GM23248 (cell line): ENCODE measurements at regions not wholly inside any gene's neighbourhood (a gene's known extent, or its start where the extent isn't known, plus 50 kb on each side); places are given as distances from the start of the nearest gene placed in this dataset.

ENCODE experiments used
- DNase-seq: peaks from one replicate; pipeline ENCODE4 v3.0.0-alpha.2; 2015
- H2AFZ ChIP-seq: fragments of 200-600 bp; sonication (generic); 2 replicates; pipeline ENCODE4 v1.6.1; 2016; ENCODE audit warnings: antibody characterized with exemption
- H3F3A ChIP-seq: fragments of 200-600 bp; sonication (generic); 2 replicates; pipeline ENCODE4 v1.6.1; 2016; ENCODE audit warnings: mild to moderate bottlenecking, antibody characterized with exemption, mixed run types; ENCODE audit not compliant: insufficient read depth
- H3K27ac ChIP-seq: fragments of 200-600 bp; sonication (generic); 2 replicates; pipeline ENCODE4 v1.5.1; 2016; ENCODE audit warnings: mild to moderate bottlenecking
- H3K27me3 ChIP-seq: fragments of 200-600 bp; sonication (generic); replicated peaks from 2 replicates; pipeline ENCODE4 v1.6.1; 2016; ENCODE audit warnings: mild to moderate bottlenecking; ENCODE audit not compliant: insufficient read depth
- H3K36me3 ChIP-seq: fragments of 200-600 bp; sonication (generic); 2 replicates; pipeline ENCODE4 v1.6.1; 2016; ENCODE audit warnings: low read depth, mild to moderate bottlenecking
- H3K4me1 ChIP-seq: fragments of 200-600 bp; sonication (generic); 2 replicates; pipeline ENCODE4 v1.6.1; 2016; ENCODE audit warnings: mild to moderate bottlenecking; ENCODE audit not compliant: insufficient read depth
- H3K4me2 ChIP-seq: fragments of 200-600 bp; sonication (generic); one replicate; pipeline ENCODE4 v1.6.1; 2016; ENCODE audit warnings: mild to moderate bottlenecking; ENCODE audit not compliant: unreplicated experiment
- H3K4me3 ChIP-seq: fragments of 200-600 bp; sonication (generic); 2 replicates; pipeline ENCODE4 v1.5.1; 2016; ENCODE audit warnings: mild to moderate bottlenecking
- H3K79me2 ChIP-seq: fragments of 200-600 bp; sonication (generic); 2 replicates; pipeline ENCODE4 v1.6.1; 2016; ENCODE audit warnings: mild to moderate bottlenecking; ENCODE audit not compliant: insufficient read depth
- H3K9ac ChIP-seq: fragments of 200-600 bp; sonication (generic); 2 replicates; pipeline ENCODE4 v1.6.1; 2016; ENCODE audit warnings: mild to moderate bottlenecking
- H3K9me2 ChIP-seq: fragments of 200-600 bp; sonication (generic); 2 replicates; pipeline ENCODE4 v1.6.1; 2016; ENCODE audit warnings: mixed run types, mild to moderate bottlenecking, moderate library complexity; ENCODE audit not compliant: insufficient read depth
- H3K9me3 ChIP-seq: fragments of 200-600 bp; sonication (generic); one replicate; pipeline ENCODE4 v1.6.1; 2017; ENCODE audit warnings: low read depth
- H4K20me1 ChIP-seq: fragments of 200-600 bp; sonication (generic); 2 replicates; pipeline ENCODE4 v1.6.0; 2016; ENCODE audit not compliant: insufficient read depth
- EZH2 ChIP-seq: fragments of 200-600 bp; sonication (generic); IDR thresholded peaks from 2 replicates; pipeline ENCODE4 v1.6.1; 2018; ENCODE audit warnings: antibody characterized with exemption, mild to moderate bottlenecking; ENCODE audit not compliant: insufficient read depth, poor library complexity, severe bottlenecking
- EZH2phosphoT487 ChIP-seq: fragments of 200-600 bp; sonication (generic); IDR thresholded peaks from 2 replicates; pipeline ENCODE4 v1.6.1; 2018; ENCODE audit warnings: antibody characterized with exemption, moderate library complexity, mild to moderate bottlenecking, low read depth; ENCODE audit not compliant: insufficient read depth
- WGBS, 2 experiments: methylation state at CpG; one replicate each; pipeline ENCODE4 v1.1.6; 2015 to 2017; ENCODE audit warnings: low lambda C conversion rate in 2 of 2, low coverage in 1 of 2; ENCODE audit errors: missing lambda C conversion rate in 2 of 2; 5-methylcytosine and 5-hydroxymethylcytosine counted together
- in situ Hi-C: fragments of 300-500 bp; cut with MboI; formaldehyde crosslinking; loops from 2 replicates; pipeline ENCODE4 v1.15.0; 2020

DNA sequence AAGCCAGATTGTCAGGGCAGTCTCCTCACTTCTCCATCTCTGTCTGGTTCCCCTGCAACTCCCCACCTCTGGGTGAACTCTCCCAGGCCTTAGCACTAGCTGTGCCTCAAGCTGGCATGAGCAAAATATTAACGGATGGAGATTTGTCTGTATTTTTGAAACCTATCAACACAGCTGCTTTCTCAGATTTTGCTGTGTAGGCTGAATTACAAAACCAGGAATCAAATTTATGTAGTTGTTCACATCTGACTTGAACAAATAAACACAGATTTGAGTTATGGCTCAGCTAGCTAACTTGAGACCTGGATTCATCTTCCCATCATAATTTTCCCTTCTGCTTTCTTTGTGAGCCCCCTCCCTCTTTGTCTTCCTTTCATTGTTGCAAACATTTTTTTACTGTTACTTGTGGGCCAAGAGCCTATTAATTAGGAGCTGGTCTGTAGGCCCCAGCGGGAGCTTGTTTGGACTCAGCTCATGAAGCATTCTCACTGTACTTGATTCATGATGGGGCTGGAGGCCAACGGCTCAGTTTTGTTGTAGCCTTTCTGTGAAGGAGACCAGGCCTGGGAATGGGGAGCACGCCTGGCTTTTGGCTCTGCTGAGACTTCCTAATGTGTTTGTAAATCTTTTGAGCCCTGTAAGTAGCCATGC, 164.1 kb upstream of the GATA6 start:
- no peak overlapping the region for H3K4me3 ChIP-seq
- no peak overlapping the region for H2AFZ ChIP-seq
- in situ Hi-C loops: no loop called here
- H3K27me3 ChIP-seq: no peaks in the 10 kb centered on the region
- H3K27ac ChIP-seq: no peak overlapping the region
- TF ChIP-seq EZH2phosphoT487 (no peak), EZH2 (no peak)
- H3K9me2 ChIP-seq: no peaks in the 10 kb centered on the region
- H3K36me3 ChIP-seq: no peaks in the 10 kb centered on the region
- H3K9ac ChIP-seq: no peak overlapping the region
- H3K4me1 ChIP-seq: no peaks in the 10 kb centered on the region
- no peaks in the 10 kb centered on the region for H3K79me2 ChIP-seq
- no peaks in the 10 kb centered on the region for H3F3A ChIP-seq
- no peak for DNase-seq
- 21 to 28% methylated on average over 4 of the region's 4 CpGs for WGBS, 2 experiments
- no peak overlapping the region for H3K4me2 ChIP-seq
- no peaks in the 10 kb centered on the region for H3K9me3 ChIP-seq
- no peaks in the 10 kb centered on the region for H4K20me1 ChIP-seq

DNA sequence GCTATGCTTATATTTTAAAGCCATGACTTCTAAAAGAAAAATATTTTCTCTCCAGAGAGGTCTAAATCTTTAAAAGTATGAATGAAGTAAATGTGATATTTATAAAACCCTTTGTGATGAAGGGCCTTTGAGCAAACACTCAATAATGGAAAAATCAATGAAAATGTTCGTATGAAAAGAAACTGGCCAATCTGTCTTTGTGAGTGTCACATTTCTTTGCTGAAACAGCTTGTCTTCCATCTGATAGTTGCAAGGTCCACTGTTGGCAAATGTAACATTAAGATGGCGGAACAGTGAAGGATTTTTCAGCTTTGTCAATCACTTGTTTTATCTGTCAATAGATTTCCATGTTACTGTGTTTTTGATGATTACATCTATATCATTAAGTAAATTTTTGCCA, 162.9 kb upstream of the GATA6 start:
- Histone ChIP-seq H3K27ac (no peak overlapping the region), H4K20me1 (no peaks in the 10 kb centered on the region), H3K9me3 (no peaks in the 10 kb centered on the region), H3F3A (no peaks in the 10 kb centered on the region), H3K4me3 (no peak overlapping the region), H3K9me2 (no peaks in the 10 kb centered on the region), H3K4me2 (no peak overlapping the region), H3K36me3 (no peaks in the 10 kb centered on the region), H3K27me3 (no peaks in the 10 kb centered on the region), H3K4me1 (no peaks in the 10 kb centered on the region), H3K79me2 (no peaks in the 10 kb centered on the region), H3K9ac (no peak overlapping the region), H2AFZ (no peak overlapping the region)
- TF ChIP-seq EZH2 (no peak), EZH2phosphoT487 (no peak)
- WGBS, 2 experiments: 65 to 83% methylated on average over 2 of the region's 2 CpGs
- no peak for DNase-seq
- in situ Hi-C loops: no loop called here

DNA sequence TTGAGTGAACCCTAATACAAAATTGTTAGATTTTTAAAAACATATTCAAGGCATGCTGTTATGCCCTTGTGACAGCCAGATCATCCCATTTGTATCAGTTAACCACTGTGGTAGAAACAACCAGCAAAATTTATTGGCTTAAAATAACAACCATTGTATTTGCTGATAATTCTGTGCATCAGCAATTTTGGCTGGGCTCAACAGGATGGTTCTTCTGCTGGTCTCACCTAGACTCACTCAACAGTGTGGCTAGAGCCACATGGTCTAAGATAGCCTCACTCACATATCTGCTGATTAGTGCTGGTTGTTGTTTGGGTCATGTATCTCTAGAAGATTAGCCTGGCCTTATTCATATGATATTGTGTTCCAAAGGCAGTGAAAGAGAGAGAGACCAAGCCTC, 160.1 kb upstream of the GATA6 start:
- Histone ChIP-seq H3K4me3 (no peak overlapping the region), H3K4me2 (no peak overlapping the region)
- in situ Hi-C loops: no loop called here

DNA sequence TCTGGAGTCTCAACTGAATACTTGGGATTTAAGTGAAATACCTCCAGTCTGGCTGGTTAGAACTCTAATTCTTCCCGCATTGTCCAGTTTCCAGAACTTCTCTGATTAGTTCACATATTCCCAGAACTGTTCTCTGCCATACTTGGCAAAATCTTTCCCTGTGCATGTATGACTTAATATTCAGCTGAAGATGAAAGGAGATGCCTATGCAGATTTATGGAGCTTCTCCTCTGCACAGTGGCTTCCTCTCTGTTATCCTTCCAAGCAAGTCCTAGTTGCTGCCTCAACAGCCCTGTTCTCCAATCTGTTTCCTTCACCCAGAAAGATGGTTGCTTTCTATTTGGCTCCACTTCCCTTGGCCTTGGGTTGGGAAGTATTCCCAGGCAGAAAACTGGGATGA, 155.4 kb upstream of the GATA6 start:
- Histone ChIP-seq H3K36me3 (no peaks in the 10 kb centered on the region), H3K4me1 (no peaks in the 10 kb centered on the region), H3K9me2 (no peaks in the 10 kb centered on the region), H3K9me3 (no peaks in the 10 kb centered on the region), H3K79me2 (no peaks in the 10 kb centered on the region), H3K9ac (no peak overlapping the region), H4K20me1 (no peaks in the 10 kb centered on the region), H3K4me2 (no peak overlapping the region), H3K27ac (no peak overlapping the region), H3F3A (no peaks in the 10 kb centered on the region), H3K27me3 (no peaks in the 10 kb centered on the region; the same call in 1 of the 2 replicates), H2AFZ (no peak overlapping the region), H3K4me3 (no peak overlapping the region)
- in situ Hi-C loops: no loop called here
- WGBS, 2 experiments: 32 to 48% methylated on average over 1 of the region's 1 CpG
- DNase-seq: no peak
- TF ChIP-seq EZH2 (no peak), EZH2phosphoT487 (no peak)

More for the DNA sequence above, 160.1 kb upstream of the GATA6 start:
- H3K9me2 ChIP-seq: no peaks in the 10 kb centered on the region
- TF ChIP-seq EZH2phosphoT487 (no peak), EZH2 (no peak)
- no peak overlapping the region for H2AFZ ChIP-seq
- H3K27ac ChIP-seq: no peak overlapping the region
- no peaks in the 10 kb centered on the region; the same call in 1 of the 2 replicates for H3K27me3 ChIP-seq
- H3K4me1 ChIP-seq: no peaks in the 10 kb centered on the region
- H3K79me2 ChIP-seq: no peaks in the 10 kb centered on the region
- no peaks in the 10 kb centered on the region for H4K20me1 ChIP-seq
- H3K36me3 ChIP-seq: no peaks in the 10 kb centered on the region
- DNase-seq: no peak
- no peak overlapping the region for H3K9ac ChIP-seq
- no peaks in the 10 kb centered on the region for H3K9me3 ChIP-seq
- no peaks in the 10 kb centered on the region for H3F3A ChIP-seq

DNA sequence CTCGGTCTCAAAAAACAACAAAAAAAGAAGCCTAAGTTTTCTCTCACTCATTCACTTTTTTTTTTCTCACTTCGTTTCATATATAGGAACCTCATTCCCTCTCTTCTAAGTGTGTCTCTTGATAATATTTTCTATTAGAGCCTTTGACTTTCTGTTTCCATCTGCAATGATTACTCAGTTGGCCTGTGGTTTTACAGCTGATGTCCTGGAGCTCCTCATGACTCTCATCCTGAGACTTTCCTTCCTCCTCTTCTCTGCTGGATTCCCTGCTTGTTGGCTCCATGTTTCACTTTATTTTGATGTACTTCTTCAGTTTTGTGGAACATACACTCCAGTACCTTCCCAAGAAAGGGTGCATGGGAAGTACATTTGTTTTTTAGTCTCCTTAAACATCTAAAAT, 154.2 kb upstream of the GATA6 start:
- H3K79me2 ChIP-seq: no peaks in the 10 kb centered on the region
- H2AFZ ChIP-seq: no peak overlapping the region
- H3K36me3 ChIP-seq: no peaks in the 10 kb centered on the region
- H3K27me3 ChIP-seq: no peaks in the 10 kb centered on the region; the same call in 1 of the 2 replicates
- no peak overlapping the region for H3K4me2 ChIP-seq
- H4K20me1 ChIP-seq: no peaks in the 10 kb centered on the region
- no peaks in the 10 kb centered on the region for H3K4me1 ChIP-seq
- DNase-seq: peak; percentile 51
- H3K9me3 ChIP-seq: no peaks in the 10 kb centered on the region
- in situ Hi-C loops: no loop called here
- WGBS, 2 experiments: 22 to 44% methylated on average over 2 of the region's 2 CpGs
- no peaks in the 10 kb centered on the region for H3F3A ChIP-seq
- TF ChIP-seq EZH2phosphoT487 (no peak), EZH2 (no peak)
- H3K27ac ChIP-seq: no peak overlapping the region
- H3K9me2 ChIP-seq: no peaks in the 10 kb centered on the region
- no peak overlapping the region for H3K4me3 ChIP-seq
- H3K9ac ChIP-seq: no peak overlapping the region
